ENCODE measurements at regions not wholly inside any gene's neighbourhood (a gene's known extent, or its start where the extent isn't known, plus 50 kb on each side); places are given as distances from the start of the nearest gene placed in this dataset.

- Mint-ChIP-seq H3K4me3 (no peak overlapping the region), H3K36me3 (ENCODE audit: low read depth) (no peaks in the 10 kb centered on the region), H3K9me3 (no peaks in the 10 kb centered on the region), H3K27me3 (peaks cover 20% of the 10 kb centered on the region), H3K27ac (no peak overlapping the region), H3K4me1 (no peaks in the 10 kb centered on the region)
- CTCF ChIA-PET: no interaction called here
- intact Hi-C loops (cut with micrococcal nuclease): no loop called here
- DNase-seq (no peak), ATAC-seq (ENCODE audit: low read depth) (no peak)
- TF ChIP-seq CTCF (IDR thresholded peaks at IDR 0.05): no peak
- POLR2A ChIA-PET: no interaction called here
Observed at GRCh38 chr20:63127700-63128364, 88.1 kb downstream of the YTHDF1 start.

GRCh38 chr20:63126876-63127699 lies 88.8 kb downstream of the YTHDF1 start:
- TF ChIP-seq CTCF (IDR thresholded peaks at IDR 0.05): no peak
- H3K4me3 Mint-ChIP-seq: no peak overlapping the region
- no peaks in the 10 kb centered on the region for H3K36me3 Mint-ChIP-seq (ENCODE audit: low read depth)
- POLR2A ChIA-PET: no interaction called here
- CTCF ChIA-PET: no interaction called here
- intact Hi-C loops (cut with micrococcal nuclease): no loop called here
- no peak overlapping the region for H3K27ac Mint-ChIP-seq
- DNase-seq (no peak), ATAC-seq (ENCODE audit: low read depth) (no peak)
- H3K9me3 Mint-ChIP-seq: no peaks in the 10 kb centered on the region
- no peaks in the 10 kb centered on the region for H3K4me1 Mint-ChIP-seq
- H3K27me3 Mint-ChIP-seq: peaks cover 19% of the 10 kb centered on the region

GRCh38 chr20:63125838-63126601 lies 89.9 kb downstream of the YTHDF1 start:
- Mint-ChIP-seq H3K36me3 (ENCODE audit: low read depth) (no peaks in the 10 kb centered on the region), H3K27me3 (peaks cover 13% of the 10 kb centered on the region), H3K4me3 (no peak overlapping the region), H3K27ac (no peak overlapping the region), H3K4me1 (no peaks in the 10 kb centered on the region), H3K9me3 (no peaks in the 10 kb centered on the region)
- DNase-seq (no peak), ATAC-seq (ENCODE audit: low read depth) (no peak)
- CTCF ChIA-PET: no interaction called here
- POLR2A ChIA-PET: no interaction called here
- no peak for TF ChIP-seq CTCF (IDR thresholded peaks at IDR 0.05)
- intact Hi-C loops (cut with micrococcal nuclease): no loop called here

- no peaks in the 10 kb centered on the region for H3K4me1 Mint-ChIP-seq
- no peak overlapping the region for H3K27ac Mint-ChIP-seq
- POLR2A ChIA-PET: no interaction called here
- H3K9me3 Mint-ChIP-seq: no peaks in the 10 kb centered on the region
- no peak overlapping the region for H3K4me3 Mint-ChIP-seq
- H3K27me3 Mint-ChIP-seq: peaks cover 13% of the 10 kb centered on the region
- intact Hi-C loops (cut with micrococcal nuclease): no loop called here
- TF ChIP-seq CTCF (IDR thresholded peaks at IDR 0.05): no peak
- DNase-seq (no peak), ATAC-seq (ENCODE audit: low read depth) (no peak)
- CTCF ChIA-PET: no interaction called here
- no peaks in the 10 kb centered on the region for H3K36me3 Mint-ChIP-seq (ENCODE audit: low read depth)
Observed at GRCh38 chr20:63125581-63125837, 90.4 kb downstream of the YTHDF1 start.
